NCI-H2196 (cell line): ENCODE measurements at regions not wholly inside any gene's neighbourhood (a gene's known extent, or its start where the extent isn't known, plus 50 kb on each side); places are given as distances from the start of the nearest gene placed in this dataset.
A peak's percentile ranks its signal among the peaks of the same experiment; 100 is the strongest.

ENCODE experiments used
- DNase-seq: peaks from one replicate; lab custom pipeline; 2025; ENCODE audit not compliant: unreplicated experiment; lab: John Stamatoyannopoulos, UW

- no peak for DNase-seq
These were observed 133.1 kb downstream of the KDR start for GRCh38 chr4:54992266-54992665.

GRCh38 chr4:54988655-54989054 lies 136.7 kb downstream of the KDR start:
- DNase-seq, result no peak

- DNase-seq, result no peak
These were observed 139.1 kb downstream of the KDR start for GRCh38 chr4:54986095-54986846.

- no peak for DNase-seq
These were observed 148.7 kb downstream of the KDR start for GRCh38 chr4:54976682-54977081.

GRCh38 chr4:54976031-54976430 lies 149.4 kb downstream of the KDR start:
- no peak for DNase-seq

- DNase-seq, result no peak
These were observed 151.6 kb downstream of the KDR start for GRCh38 chr4:54973784-54974183.

GRCh38 chr4:54971474-54971950 lies 153.9 kb downstream of the KDR start:
- peak; percentile 16 for DNase-seq

GRCh38 chr4:54967289-54967688 lies 158.1 kb downstream of the KDR start:
- DNase-seq, result no peak

GRCh38 chr4:54961357-54961975 lies 163.9 kb downstream of the KDR start:
- DNase-seq, result peak; percentile 4

- DNase-seq, result no peak
These were observed 165.7 kb downstream of the KDR start for GRCh38 chr4:54959651-54960116.

GRCh38 chr4:54959131-54959530 lies 166.3 kb downstream of the KDR start:
- DNase-seq, result no peak

GRCh38 chr4:54958236-54958635 lies 167.2 kb downstream of the KDR start:
- no peak for DNase-seq

- DNase-seq, result no peak
These were observed 170.6 kb downstream of the KDR start for GRCh38 chr4:54954656-54955388.

GRCh38 chr4:54946741-54947140 lies 178.7 kb downstream of the KDR start:
- no peak for DNase-seq

- no peak for DNase-seq
These were observed 179.6 kb downstream of the KDR start for GRCh38 chr4:54945838-54946237.

GRCh38 chr4:54942721-54943120 lies 182.7 kb downstream of the KDR start:
- DNase-seq, result no peak

GRCh38 chr4:54941994-54942552 lies 183.3 kb downstream of the KDR start:
- no peak for DNase-seq

GRCh38 chr4:54940996-54941865 lies 184.2 kb downstream of the KDR start:
- DNase-seq, result no peak

- no peak for DNase-seq
These were observed 187.9 kb downstream of the KDR start for GRCh38 chr4:54937501-54937900.

GRCh38 chr4:54933579-54933978 lies 191.8 kb downstream of the KDR start:
- DNase-seq, result no peak

- DNase-seq, result no peak
These were observed 195.2 kb downstream of the KDR start for GRCh38 chr4:54930226-54930625.
